Immature natural killer cell (primary cell): ENCODE measurements at regions not wholly inside any gene's neighbourhood (a gene's known extent, or its start where the extent isn't known, plus 50 kb on each side); places are given as distances from the start of the nearest gene placed in this dataset.
"Not testable (repeated sequence)": the region's sequence is repeated elsewhere in the genome, so short reads cannot be mapped to it uniquely, and the experiment has no call there.

Experiments used
- DNase-seq, 3 donors: peaks; one replicate each; pipeline ENCODE4 v3.0.0; 2022; ENCODE audit warnings: mixed read lengths in 1 of 3
- H3K27ac Mint-ChIP-seq, 6 donors: one replicate each; pipeline ENCODE4 v1.8.0; 2020; ENCODE audit warnings: mixed read lengths in 6 of 6, mild to moderate bottlenecking in 5 of 6, inconsistent platforms in 4 of 6, moderate library complexity in 3 of 6
- H3K27me3 Mint-ChIP-seq, 3 donors: one replicate each; pipeline ENCODE4 v1.8.0; 2020 to 2021; ENCODE audit warnings: low read depth in 3 of 3, mild to moderate bottlenecking in 3 of 3, mixed read lengths in 3 of 3, moderate library complexity in 3 of 3, inconsistent platforms in 1 of 3
- H3K36me3 Mint-ChIP-seq, 3 donors: one replicate each; pipeline ENCODE4 v1.8.0; 2020; ENCODE audit warnings: mixed read lengths in 3 of 3, inconsistent platforms in 2 of 3, mild to moderate bottlenecking in 2 of 3
- H3K4me1 Mint-ChIP-seq, 2 donors: one replicate each; pipeline ENCODE4 v1.8.0; 2020; ENCODE audit warnings: inconsistent platforms in 2 of 2, mild to moderate bottlenecking in 2 of 2, mixed read lengths in 2 of 2, moderate library complexity in 1 of 2
- H3K4me3 Mint-ChIP-seq, 5 donors: one replicate each; pipeline ENCODE4 v1.8.0; 2020; ENCODE audit warnings: mild to moderate bottlenecking in 5 of 5, mixed read lengths in 5 of 5, inconsistent platforms in 3 of 5, moderate library complexity in 3 of 5
- H3K9me3 Mint-ChIP-seq, 6 donors: one replicate each; pipeline ENCODE4 v1.8.0; 2020; ENCODE audit warnings: mild to moderate bottlenecking in 6 of 6, mixed read lengths in 6 of 6, inconsistent platforms in 4 of 6, moderate library complexity in 3 of 6

DNA sequence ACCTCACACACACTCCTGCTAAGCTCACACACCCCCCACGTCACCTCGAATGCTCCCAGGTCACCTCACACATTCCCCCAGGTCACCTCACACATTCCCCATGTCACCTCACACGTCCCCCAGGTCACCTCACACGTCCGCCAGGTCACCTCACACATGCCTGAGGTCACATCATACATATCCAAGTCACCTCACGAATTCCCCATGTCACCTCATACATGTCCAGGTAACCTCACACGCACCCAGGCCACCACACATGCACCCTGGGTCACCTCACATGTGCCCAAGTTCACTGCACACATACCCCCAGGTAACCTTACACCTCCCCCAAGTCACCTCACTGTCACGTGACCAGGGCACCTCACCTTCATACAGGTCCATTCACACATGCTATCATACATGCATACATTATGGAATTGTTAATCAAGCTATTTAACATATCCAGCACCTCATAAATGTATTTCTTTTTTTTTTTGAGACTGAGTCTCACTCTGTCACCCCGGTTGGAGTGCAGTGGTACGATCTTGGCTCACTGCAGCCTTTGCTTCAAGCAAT lies 640.3 kb downstream of the TMEM121 start:
- H3K27ac Mint-ChIP-seq, result peak overlapping the region in 3 of 6 donors; percentile 16 to 78 (median 43)
- no peak overlapping the region for H3K4me3 Mint-ChIP-seq
- H3K36me3 Mint-ChIP-seq, result no peaks in the 10 kb centered on the region
- peaks cover 4 to 33% (median 22%) of the 10 kb centered on the region in 3 donors for H3K27me3 Mint-ChIP-seq
- peak in 1 of 3 donors; percentile 17 for DNase-seq
- H3K9me3 Mint-ChIP-seq, result no peaks in the 10 kb centered on the region
- H3K4me1 Mint-ChIP-seq, result peaks cover 10% of the 10 kb centered on the region in 2 donors

GRCh38 chr14:106170163-106170658 lies 643.8 kb downstream of the TMEM121 start:
- H3K4me1 Mint-ChIP-seq, result peaks cover 19 to 24% of the 10 kb centered on the region in 2 donors
- peak; percentile 61 to 66 (median 63) for DNase-seq
- not testable (repeated sequence) for H3K36me3 Mint-ChIP-seq, H3K9me3 Mint-ChIP-seq
- peak overlapping the region in 1 of 5 donors; percentile 32 for H3K4me3 Mint-ChIP-seq
- H3K27me3 Mint-ChIP-seq, result peaks cover 11 to 35% (median 18%) of the 10 kb centered on the region in 3 donors
- H3K27ac Mint-ChIP-seq, result peak overlapping the region in 4 of 6 donors; percentile 46 to 83 (median 66)

DNA sequence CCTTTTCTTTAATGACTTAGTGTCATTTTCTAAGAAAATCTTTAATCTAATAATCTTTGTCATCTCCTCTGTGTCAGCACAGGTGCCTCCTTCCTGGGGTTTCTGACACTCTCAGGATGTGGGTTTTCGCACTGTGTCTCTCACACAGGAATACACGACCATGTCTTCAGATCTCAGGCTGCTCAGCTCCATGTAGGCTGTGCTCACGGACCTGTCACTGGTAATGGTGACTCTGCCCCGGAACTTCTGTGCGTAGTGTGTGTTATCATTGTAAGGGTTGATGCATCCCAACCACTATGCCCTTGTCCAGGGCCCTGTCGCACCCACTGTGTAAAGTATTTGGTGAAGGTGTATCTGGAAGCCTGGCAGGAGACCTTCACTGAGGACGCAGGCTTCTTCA lies 647.8 kb downstream of the TMEM121 start:
- DNase-seq, result peak; percentile 66 to 72 (median 71)
- Mint-ChIP-seq H3K9me3 (no peaks in the 10 kb centered on the region), H3K27me3 (peaks cover 21 to 22% (median 22%) of the 10 kb centered on the region in 3 donors), H3K27ac (peak overlapping the region; percentile 25 to 91 (median 76)), H3K4me1 (peaks cover 48 to 56% of the 10 kb centered on the region in 2 donors), H3K36me3 (no peaks in the 10 kb centered on the region), H3K4me3 (peak overlapping the region; percentile 16 to 59 (median 47))

- Mint-ChIP-seq H3K4me3 (peak overlapping the region in 4 of 5 donors; percentile 0 to 41 (median 24)), H3K4me1 (peaks cover 50 to 56% of the 10 kb centered on the region in 2 donors)
- peak; percentile 67 to 77 (median 70) for DNase-seq
Measured at GRCh38 chr14:106177266-106178246, 651.2 kb downstream of the TMEM121 start.

GRCh38 chr14:106179761-106180160 lies 653.4 kb downstream of the TMEM121 start:
- Mint-ChIP-seq H3K27ac (peak overlapping the region in 2 of 6 donors; percentile 13 to 16), H3K4me1 (peaks cover 54 to 58% of the 10 kb centered on the region in 2 donors), H3K4me3 (no peak overlapping the region), H3K9me3 (no peaks in the 10 kb centered on the region), H3K36me3 (no peaks in the 10 kb centered on the region), H3K27me3 (peaks cover 23 to 39% (median 36%) of the 10 kb centered on the region in 3 donors)
- no peak for DNase-seq

More at GRCh38 chr14:106177266-106178246, 651.2 kb downstream of the TMEM121 start:
- Mint-ChIP-seq H3K27ac (peak overlapping the region in 5 of 6 donors; percentile 42 to 73 (median 66)), H3K27me3 (peaks cover 26 to 31% (median 28%) of the 10 kb centered on the region in 3 donors)
- H3K9me3 Mint-ChIP-seq, H3K36me3 Mint-ChIP-seq: not testable (repeated sequence)

- peaks cover 31 to 33% of the 10 kb centered on the region in 2 donors for H3K4me1 Mint-ChIP-seq
- H3K27me3 Mint-ChIP-seq, result peaks cover 12 to 46% (median 27%) of the 10 kb centered on the region in 3 donors
- peak overlapping the region; percentile 59 to 76 (median 70) for H3K4me3 Mint-ChIP-seq
- not testable (repeated sequence) for H3K9me3 Mint-ChIP-seq, H3K36me3 Mint-ChIP-seq
- H3K27ac Mint-ChIP-seq, result peak overlapping the region; percentile 48 to 99 (median 87)
- peak; percentile 87 to 88 (median 88) for DNase-seq
Measured at GRCh38 chr14:106184771-106185170, 658.4 kb downstream of the TMEM121 start.

- peaks cover 30 to 33% of the 10 kb centered on the region in 2 donors for H3K4me1 Mint-ChIP-seq
- not testable (repeated sequence) for DNase-seq, H3K36me3 Mint-ChIP-seq, H3K9me3 Mint-ChIP-seq
- peaks cover 12 to 44% (median 26%) of the 10 kb centered on the region in 3 donors for H3K27me3 Mint-ChIP-seq
- peak overlapping the region; percentile 60 to 76 (median 70) for H3K4me3 Mint-ChIP-seq
- peak overlapping the region; percentile 48 to 99 (median 87) for H3K27ac Mint-ChIP-seq
Measured at GRCh38 chr14:106185174-106185836, 658.9 kb downstream of the TMEM121 start.

DNA sequence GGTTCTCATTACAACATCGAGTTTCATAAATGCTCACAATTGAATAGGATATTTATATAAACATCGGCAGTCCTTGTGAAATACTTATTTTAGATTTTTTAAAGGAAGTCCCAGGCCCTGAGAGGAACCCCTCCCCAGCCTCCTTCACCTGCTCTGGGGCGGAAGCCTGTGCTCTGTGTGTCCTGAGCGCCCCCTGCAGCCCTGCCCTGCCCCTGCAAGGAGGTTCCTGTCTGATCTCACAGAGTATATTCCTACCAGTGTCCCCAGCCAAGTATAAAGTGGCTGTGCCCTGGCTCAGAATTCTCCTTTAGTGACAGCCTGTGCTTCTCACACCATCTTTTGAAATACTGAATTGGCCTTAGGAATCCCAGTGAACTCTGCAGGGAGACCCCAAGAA lies 659.5 kb downstream of the TMEM121 start:
- Mint-ChIP-seq H3K4me3 (peak overlapping the region; percentile 48 to 76 (median 61)), H3K27me3 (peaks cover 12 to 41% (median 28%) of the 10 kb centered on the region in 3 donors), H3K9me3 (no peaks in the 10 kb centered on the region), H3K27ac (peak overlapping the region in 5 of 6 donors; percentile 82 to 99 (median 89)), H3K36me3 (no peaks in the 10 kb centered on the region), H3K4me1 (peaks cover 30 to 33% of the 10 kb centered on the region in 2 donors)
- DNase-seq, result peak; percentile 64 to 65 (median 64)

GRCh38 chr14:106187216-106187615 lies 660.8 kb downstream of the TMEM121 start:
- H3K27me3 Mint-ChIP-seq, result peaks cover 7 to 34% (median 25%) of the 10 kb centered on the region in 3 donors

DNA sequence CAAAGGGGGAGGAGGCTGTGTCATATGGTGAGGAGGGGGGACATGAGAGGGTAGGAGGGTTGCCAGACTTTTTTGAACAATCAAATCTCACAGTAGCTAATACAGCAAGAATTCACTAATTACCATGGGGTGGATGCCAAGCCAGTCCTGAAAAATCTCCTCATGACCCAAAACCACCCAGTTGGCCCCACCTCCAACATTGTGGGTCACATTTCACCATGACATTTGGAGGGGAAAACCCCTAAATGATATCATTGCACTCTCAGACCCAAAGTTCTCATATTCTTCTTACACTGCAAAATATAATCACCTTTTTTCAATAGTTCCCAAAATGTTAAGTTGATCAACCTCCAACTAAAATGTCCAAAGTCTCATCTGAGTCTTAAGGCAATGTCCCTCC lies 666.3 kb downstream of the TMEM121 start:
- not testable (repeated sequence) for H3K4me3 Mint-ChIP-seq, H3K27ac Mint-ChIP-seq, H3K36me3 Mint-ChIP-seq, DNase-seq, H3K9me3 Mint-ChIP-seq, H3K4me1 Mint-ChIP-seq
- H3K27me3 Mint-ChIP-seq, result peaks cover 3 to 32% (median 8%) of the 10 kb centered on the region in 3 donors

More at GRCh38 chr14:106187216-106187615, 660.8 kb downstream of the TMEM121 start:
- no peak overlapping the region for H3K4me3 Mint-ChIP-seq
- H3K4me1 Mint-ChIP-seq, result peaks cover 30 to 33% of the 10 kb centered on the region in 2 donors
- no peak for DNase-seq
- no peaks in the 10 kb centered on the region for H3K9me3 Mint-ChIP-seq
- H3K27ac Mint-ChIP-seq, result no peak overlapping the region
- no peaks in the 10 kb centered on the region for H3K36me3 Mint-ChIP-seq

DNA sequence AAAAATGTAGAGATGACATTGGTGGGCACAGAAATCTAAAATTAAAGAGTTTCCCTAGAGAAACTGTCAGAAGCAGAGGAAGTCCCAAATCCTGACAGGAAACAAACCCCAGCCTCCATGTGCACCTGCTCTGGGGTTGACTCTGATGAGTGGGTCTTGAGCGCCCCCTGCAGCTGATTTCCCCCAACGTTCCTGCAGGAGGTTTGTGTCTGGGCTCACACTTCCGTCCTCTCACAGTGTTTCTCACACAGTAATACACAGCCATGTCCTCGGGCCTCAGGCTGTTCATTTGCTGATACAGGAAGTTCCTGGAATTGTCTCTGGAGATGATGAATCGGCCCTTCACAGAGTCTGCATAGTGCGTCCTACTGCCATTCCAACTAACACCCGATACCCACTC lies 670.1 kb downstream of the TMEM121 start:
- H3K4me1 Mint-ChIP-seq, H3K9me3 Mint-ChIP-seq: not testable (repeated sequence)

GRCh38 chr14:106197264-106197663 lies 670.9 kb downstream of the TMEM121 start:
- DNase-seq, H3K27ac Mint-ChIP-seq, H3K36me3 Mint-ChIP-seq, H3K4me3 Mint-ChIP-seq, H3K9me3 Mint-ChIP-seq, H3K4me1 Mint-ChIP-seq: not testable (repeated sequence)
- peaks cover 4 to 21% (median 10%) of the 10 kb centered on the region in 3 donors for H3K27me3 Mint-ChIP-seq

More for the DNA sequence above, 670.1 kb downstream of the TMEM121 start:
- H3K36me3 Mint-ChIP-seq, H3K27ac Mint-ChIP-seq, H3K4me3 Mint-ChIP-seq: not testable (repeated sequence)
- peaks cover 5 to 22% (median 8%) of the 10 kb centered on the region in 3 donors for H3K27me3 Mint-ChIP-seq
- peak; percentile 44 to 57 (median 47) for DNase-seq

GRCh38 chr14:106199097-106199496 lies 672.7 kb downstream of the TMEM121 start:
- Mint-ChIP-seq H3K4me1 (no peaks in the 10 kb centered on the region), H3K27ac (no peak overlapping the region), H3K27me3 (peaks cover 6 to 15% (median 13%) of the 10 kb centered on the region in 3 donors), H3K9me3 (no peaks in the 10 kb centered on the region), H3K4me3 (no peak overlapping the region), H3K36me3 (peaks cover 0 to 3% (median 0%) of the 10 kb centered on the region in 3 donors)
- no peak for DNase-seq
